Hematopoietic multipotent progenitor cell treated with erythropoietin and hydrocortisone succinate and interleukin-3 and kit ligand, for 6 days (in vitro differentiated cells): ENCODE measurements at regions not wholly inside any gene's neighbourhood (a gene's known extent, or its start where the extent isn't known, plus 50 kb on each side); places are given as distances from the start of the nearest gene placed in this dataset.

Experiments
- DNase-seq: peaks from one replicate; pipeline ENCODE4 v3.0.0-alpha.2; 2015

- no peak for DNase-seq
These were observed 345.2 kb downstream of the USP25 start for GRCh38 chr21:16074950-16075489.

- no peak for DNase-seq
These were observed 346.0 kb downstream of the USP25 start for GRCh38 chr21:16075649-16076282.

- no peak for DNase-seq
These were observed 346.7 kb downstream of the USP25 start for GRCh38 chr21:16076465-16076864.

GRCh38 chr21:16078382-16078781, 348.6 kb downstream of the USP25 start:
- DNase-seq = no peak

GRCh38 chr21:16079830-16080229, 350.0 kb downstream of the USP25 start:
- DNase-seq = no peak

- no peak for DNase-seq
These were observed 351.5 kb downstream of the USP25 start for GRCh38 chr21:16081304-16081703.

- DNase-seq = peak; percentile 86
These were observed 352.4 kb downstream of the USP25 start for GRCh38 chr21:16082038-16082816.

- no peak for DNase-seq
These were observed 355.1 kb downstream of the USP25 start for GRCh38 chr21:16084776-16085364.

GRCh38 chr21:16085421-16085820, 355.6 kb downstream of the USP25 start:
- no peak for DNase-seq

GRCh38 chr21:16086121-16086520, 356.3 kb downstream of the USP25 start:
- DNase-seq = no peak

- DNase-seq = no peak
These were observed 357.2 kb downstream of the USP25 start for GRCh38 chr21:16086936-16087335.

GRCh38 chr21:16087523-16087922, 357.7 kb downstream of the USP25 start:
- DNase-seq = no peak

- no peak for DNase-seq
These were observed 358.3 kb downstream of the USP25 start for GRCh38 chr21:16088056-16088455.

GRCh38 chr21:16095005-16095404, 365.2 kb downstream of the USP25 start:
- DNase-seq = no peak

- DNase-seq = no peak
These were observed 367.2 kb downstream of the USP25 start for GRCh38 chr21:16096988-16097387.

GRCh38 chr21:16102113-16102512, 372.3 kb downstream of the USP25 start:
- DNase-seq = no peak

GRCh38 chr21:16108561-16109075, 378.8 kb downstream of the USP25 start:
- DNase-seq = no peak

- no peak for DNase-seq
These were observed 383.4 kb downstream of the USP25 start for GRCh38 chr21:16113052-16113715.

- no peak for DNase-seq
These were observed 385.7 kb downstream of the USP25 start for GRCh38 chr21:16115461-16115860.

- no peak for DNase-seq
These were observed 386.3 kb downstream of the USP25 start for GRCh38 chr21:16116069-16116468.

- DNase-seq = no peak
These were observed 387.0 kb downstream of the USP25 start for GRCh38 chr21:16116798-16117197.

- no peak for DNase-seq
These were observed 387.5 kb downstream of the USP25 start for GRCh38 chr21:16117331-16117730.
